Activated naive CD4-positive, alpha-beta T cell treated with anti-CD3 and anti-CD28 coated beads, Interleukin-2, amount 50 U/mL, for 16 hours (primary cell): ENCODE measurements at regions not wholly inside any gene's neighbourhood (a gene's known extent, or its start where the extent isn't known, plus 50 kb on each side); places are given as distances from the start of the nearest gene placed in this dataset.
"Not testable (repeated sequence)": the region's sequence is repeated elsewhere in the genome, so short reads cannot be mapped to it uniquely, and the experiment has no call there.

Experiments used
- DNase-seq: peaks from one replicate; pipeline ENCODE4 v3.0.0-alpha.2; 2020

GRCh38 chr7:94176694-94177200 lies 172.6 kb upstream of the BET1 start:
- no peak for DNase-seq

- DNase-seq: no peak
These were observed 173.3 kb upstream of the BET1 start for GRCh38 chr7:94177441-94177840.

- DNase-seq: no peak
These were observed 174.1 kb upstream of the BET1 start for GRCh38 chr7:94178230-94178629.

GRCh38 chr7:94179466-94179865 lies 175.3 kb upstream of the BET1 start:
- no peak for DNase-seq

GRCh38 chr7:94182066-94182465 lies 177.9 kb upstream of the BET1 start:
- no peak for DNase-seq

GRCh38 chr7:94182721-94183120 lies 178.6 kb upstream of the BET1 start:
- DNase-seq: no peak

GRCh38 chr7:94183289-94183749 lies 179.2 kb upstream of the BET1 start:
- DNase-seq: no peak

- DNase-seq: no peak
These were observed 179.7 kb upstream of the BET1 start for GRCh38 chr7:94183891-94184290.

- no peak for DNase-seq
These were observed 184.2 kb upstream of the BET1 start for GRCh38 chr7:94188350-94188749.

- DNase-seq: no peak
These were observed 186.5 kb upstream of the BET1 start for GRCh38 chr7:94190599-94191061.

GRCh38 chr7:94194426-94194825 lies 190.3 kb upstream of the BET1 start:
- DNase-seq: not testable (repeated sequence)

- no peak for DNase-seq
These were observed 191.0 kb upstream of the BET1 start for GRCh38 chr7:94195201-94195600.

- no peak for DNase-seq
These were observed 191.7 kb upstream of the BET1 start for GRCh38 chr7:94195813-94196212.

- no peak for DNase-seq
These were observed 189.2 kb upstream of the COL1A2 start for GRCh38 chr7:94205529-94205928.

GRCh38 chr7:94206295-94206694 lies 188.4 kb upstream of the COL1A2 start:
- DNase-seq: no peak

- DNase-seq: no peak
These were observed 182.5 kb upstream of the COL1A2 start for GRCh38 chr7:94212160-94212559.

- DNase-seq: no peak
These were observed 177.7 kb upstream of the COL1A2 start for GRCh38 chr7:94216944-94217461.

GRCh38 chr7:94217766-94218165 lies 176.9 kb upstream of the COL1A2 start:
- DNase-seq: no peak

GRCh38 chr7:94222516-94222915 lies 172.2 kb upstream of the COL1A2 start:
- DNase-seq: no peak

GRCh38 chr7:94223375-94224084 lies 171.2 kb upstream of the COL1A2 start:
- DNase-seq: no peak

GRCh38 chr7:94228223-94228622 lies 166.5 kb upstream of the COL1A2 start:
- no peak for DNase-seq

GRCh38 chr7:94228678-94229077 lies 166.0 kb upstream of the COL1A2 start:
- no peak for DNase-seq

GRCh38 chr7:94231305-94231704 lies 163.4 kb upstream of the COL1A2 start:
- no peak for DNase-seq

GRCh38 chr7:94236960-94237359 lies 157.7 kb upstream of the COL1A2 start:
- DNase-seq: no peak

GRCh38 chr7:94237417-94237816 lies 157.3 kb upstream of the COL1A2 start:
- DNase-seq: no peak
